GM12878 (cell line): ENCODE measurements at regions not wholly inside any gene's neighbourhood (a gene's known extent, or its start where the extent isn't known, plus 50 kb on each side); places are given as distances from the start of the nearest gene placed in this dataset.

Source experiments
- ATAC-seq: fragments of 200-7000 bp; cut with Tn5 transposase; 3 replicates; pipeline ENCODE4 v1.9.1; 2020; ENCODE audit warnings: mild to moderate bottlenecking, moderate library complexity
- BruUV-seq: library from RNA; stranded (reverse); fragments of 400-500 nt; replicated peaks from 2 replicates; lab custom pipeline; 2021; lab: Mats Ljungman, UMichigan
- CTCF ChIA-PET: fragments of 300-600 bp; sonication (Branson Sonifier 250); formaldehyde crosslinking; extraction: SDS; loops from one replicate; lab custom pipeline; 2021; ENCODE audit warnings: inconsistent platforms; lab: Yijun Ruan, JAX
- POLR2A ChIA-PET: fragments of 350-600 bp; formaldehyde crosslinking; extraction: SDS; loops from one replicate; lab custom pipeline; 2021; ENCODE audit warnings: inconsistent platforms; lab: Charles Lee
- RAD21 ChIA-PET: fragments of 300-600 bp; sonication (Branson Sonifier 250); formaldehyde crosslinking; loops from one replicate; lab custom pipeline; 2023; ENCODE audit warnings: antibody characterized with exemption; ENCODE audit not compliant: unreplicated experiment; lab: Charles Lee
- SMC1A ChIA-PET: fragments of 300-600 bp; sonication (Branson Sonifier 250); formaldehyde crosslinking; loops from one replicate; lab custom pipeline; 2023; ENCODE audit not compliant: unreplicated experiment, uncharacterized antibody; lab: Charles Lee
- DNase-seq: peaks from one replicate; pipeline ENCODE4 v3.0.0-alpha.2; 2011; ENCODE audit warnings: low read depth, low spot score
- FAIRE-seq: peaks from 3 replicates; lab custom pipeline; 2011; peaks lifted over from hg19 to GRCh38; lab: Jason Lieb, UNC
- H2AFZ ChIP-seq: 2 replicates; pipeline ENCODE4 v1.6.0; 2011; ENCODE audit warnings: low read depth, low read length, control low read depth; ENCODE audit not compliant: control insufficient read depth
- H3K27ac ChIP-seq: 2 replicates; pipeline ENCODE4 v1.5.1; 2011; ENCODE audit warnings: control low read depth; ENCODE audit not compliant: control insufficient read depth, insufficient read depth
- H3K27me3 ChIP-seq, 2 experiments: replicated peaks in 1 of 2; 2 replicates each; pipeline versions ENCODE4 v1.6.0 to v1.6.1; 2011; ENCODE audit warnings: low read length in 1 of 2; ENCODE audit not compliant: control insufficient read depth in 2 of 2, insufficient read depth in 2 of 2
- H3K36me3 ChIP-seq, 2 experiments: 2 replicates each; pipeline ENCODE4 v1.5.1; 2011; ENCODE audit warnings: low read length in 1 of 2; ENCODE audit not compliant: control insufficient read depth in 2 of 2, insufficient read depth in 2 of 2
- H3K4me1 ChIP-seq: 2 replicates; pipeline ENCODE4 v1.6.1; 2011; ENCODE audit warnings: mild to moderate bottlenecking, low read length, moderate library complexity, mixed read lengths; ENCODE audit not compliant: control insufficient read depth, insufficient read depth
- H3K4me2 ChIP-seq: 2 replicates; pipeline ENCODE4 v1.6.0; 2011; ENCODE audit warnings: control low read depth; ENCODE audit not compliant: control insufficient read depth, insufficient read depth
- H3K4me3 ChIP-seq: fragments of 200-600 bp; sonication (generic); 2 replicates; pipeline ENCODE4 v1.5.1; 2016
- H3K79me2 ChIP-seq: 2 replicates; pipeline ENCODE4 v1.6.0; 2011; ENCODE audit warnings: low read length; ENCODE audit not compliant: control insufficient read depth, insufficient read depth
- H3K9ac ChIP-seq: 2 replicates; pipeline ENCODE4 v1.8.0; 2011; ENCODE audit warnings: low read length, control low read depth, mixed read lengths; ENCODE audit not compliant: control insufficient read depth, insufficient read depth
- H3K9me3 ChIP-seq: replicated peaks from 3 replicates; pipeline ENCODE4 v1.5.1; 2011; ENCODE audit warnings: mild to moderate bottlenecking, low read length; ENCODE audit not compliant: control insufficient read depth, insufficient read depth
- H4K20me1 ChIP-seq: 2 replicates; pipeline ENCODE4 v1.6.0; 2011; ENCODE audit not compliant: control insufficient read depth, insufficient read depth
- ATF3 ChIP-seq: IDR thresholded peaks from 2 replicates; pipeline ENCODE4 v1.6.1; 2011; ENCODE audit warnings: low read depth, mild to moderate bottlenecking, low read length, moderate library complexity, borderline replicate concordance; ENCODE audit errors: extremely low read depth
- EGR1 ChIP-seq, 2 experiments: IDR thresholded peaks; 1 replicate in 1 of 2; 2 replicates in 1 of 2; pipeline ENCODE4 v1.6.1; 2011 to 2012; ENCODE audit warnings: low read depth in 2 of 2, low read length in 2 of 2, borderline replicate concordance in 1 of 2, mild to moderate bottlenecking in 1 of 2, moderate library complexity in 1 of 2
- HDAC2 ChIP-seq: fragments of 200-600 bp; sonication (generic); IDR thresholded peaks from 2 replicates; pipeline ENCODE4 v1.6.1; 2017
- LARP7 ChIP-seq: fragments of 450-650 bp; IDR thresholded peaks from 2 replicates; pipeline ENCODE4 v1.6.1; 2017; ENCODE audit warnings: mild to moderate bottlenecking
- NFXL1 ChIP-seq: fragments of 450-650 bp; IDR thresholded peaks from 2 replicates; pipeline ENCODE4 v1.6.1; 2017; ENCODE audit warnings: antibody characterized with exemption, mild to moderate bottlenecking, borderline replicate concordance
- NR2F1 ChIP-seq: fragments of 450-650 bp; conservative IDR thresholded peaks from 2 replicates; pipeline ENCODE4 v1.6.1; 2017; ENCODE audit warnings: mild to moderate bottlenecking
- REST ChIP-seq: IDR thresholded peaks from 2 replicates; pipeline ENCODE4 v1.6.1; 2012; ENCODE audit warnings: mild to moderate bottlenecking, low read depth, low read length
- SIX5 ChIP-seq: IDR thresholded peaks from 2 replicates; pipeline ENCODE4 v1.6.1; 2011; ENCODE audit warnings: mild to moderate bottlenecking, low read depth, low read length, moderate library complexity; ENCODE audit not compliant: severe bottlenecking
- SKIL ChIP-seq: fragments of 450-650 bp; IDR thresholded peaks from 2 replicates; pipeline ENCODE4 v1.6.1; 2017; ENCODE audit warnings: mild to moderate bottlenecking, low read depth, inconsistent platforms; ENCODE audit not compliant: poor library complexity, severe bottlenecking
- SMC3 ChIP-seq: IDR thresholded peaks from 2 replicates; pipeline ENCODE4 v1.6.1; 2011; ENCODE audit warnings: low read length, improper control_type of control experiment, borderline replicate concordance
- SPI1 ChIP-seq: IDR thresholded peaks from 2 replicates; pipeline ENCODE4 v1.6.1; 2011; ENCODE audit warnings: low read depth, mild to moderate bottlenecking, low read length, moderate library complexity, borderline replicate concordance; ENCODE audit not compliant: insufficient read depth
- TBL1XR1 ChIP-seq: IDR thresholded peaks from 2 replicates; pipeline ENCODE4 v1.6.1; 2012; ENCODE audit warnings: low read depth, low read length, improper control_type of control experiment
- WRNIP1 ChIP-seq: IDR thresholded peaks from 2 replicates; pipeline ENCODE4 v1.6.1; 2011; ENCODE audit warnings: low read depth, low read length, improper control_type of control experiment, borderline replicate concordance
- ZBTB40 ChIP-seq: fragments of 450-650 bp; IDR thresholded peaks from 2 replicates; pipeline ENCODE4 v1.6.1; 2016; ENCODE audit warnings: mild to moderate bottlenecking, moderate library complexity, borderline replicate concordance
- ZNF207 ChIP-seq: fragments of 450-650 bp; IDR thresholded peaks from 2 replicates; pipeline ENCODE4 v1.6.1; 2014; ENCODE audit warnings: antibody characterized with exemption, mild to moderate bottlenecking, borderline replicate concordance
- WGBS: methylation state at CpG from one replicate; pipeline ENCODE4 v1.1.6; 2016; ENCODE audit warnings: low lambda C conversion rate; ENCODE audit not compliant: insufficient replicate concordance, insufficient coverage; ENCODE audit errors: missing lambda C conversion rate; 5-methylcytosine and 5-hydroxymethylcytosine counted together
- in situ Hi-C: fragments of 300-500 bp; cut with MboI; formaldehyde crosslinking; loops from 9 replicates; pipeline ENCODE4 v1.14.3; 2018; ENCODE audit warnings: mixed read lengths
- intact Hi-C: fragments of 100-400 bp; cut with micrococcal nuclease; formaldehyde crosslinking; loops from one replicate; pipeline ENCODE4 v1.14.2; 2022; ENCODE audit not compliant: unreplicated experiment

- no peak overlapping the region for H3K4me2 ChIP-seq
- H3K4me1 ChIP-seq: no peaks in the 10 kb centered on the region
- H3K9me3 ChIP-seq: no peaks in the 10 kb centered on the region
- H3K27me3 ChIP-seq: no peaks in the 10 kb centered on the region; a peak in 1 of 4 replicates
- no peaks in the 10 kb centered on the region for H3K79me2 ChIP-seq
- ChIA-PET RAD21 (no interaction called here), CTCF (no interaction called here), SMC1A (no interaction called here), POLR2A (no interaction called here)
- no peak overlapping the region for H2AFZ ChIP-seq
- in situ Hi-C loops: no loop called here
- H3K4me3 ChIP-seq: no peak overlapping the region
- WGBS: 37% methylated on average over 4 of the region's 4 CpGs
- FAIRE-seq (no peak), ATAC-seq (no peak), DNase-seq (no peak)
- H4K20me1 ChIP-seq: no peaks in the 10 kb centered on the region
- intact Hi-C loops: no loop called here
- H3K9ac ChIP-seq: no peak overlapping the region
- no peak overlapping the region for H3K27ac ChIP-seq
- no peaks in the 10 kb centered on the region for H3K36me3 ChIP-seq
- no TSS peak for BruUV-seq
- no peak for TF ChIP-seq REST
- TF ChIP-seq SKIL: no peak
- TF ChIP-seq SIX5: no peak
- TF ChIP-seq NR2F1: no peak
- no peak for TF ChIP-seq TBL1XR1
- TF ChIP-seq NFXL1: no peak
- TF ChIP-seq ATF3: no peak
- TF ChIP-seq SPI1: no peak
- no peak for TF ChIP-seq LARP7
- no peak for TF ChIP-seq SMC3
- TF ChIP-seq HDAC2: no peak
- TF ChIP-seq ZBTB40: no peak
- TF ChIP-seq EGR1 (IDR thresholded peaks at IDR 0.05; ENCODE audit: borderline replicate concordance in 1 of 2, low read depth in 2 of 2, low read length in 2 of 2): no peak
- no peak for TF ChIP-seq ZNF207
- TF ChIP-seq WRNIP1: no peak
Observed at GRCh38 chr15:62513893-62514292, 348.8 kb upstream of the C2CD4B start.
